ENCODE measurements at regions not wholly inside any gene's neighbourhood (a gene's known extent, or its start where the extent isn't known, plus 50 kb on each side); places are given as distances from the start of the nearest gene placed in this dataset.

- ChIA-PET CTCF (no interaction called here), POLR2A (no interaction called here), RAD21 (ENCODE audit: low non-redundant PET in 1 of 2, low total read pairs in 2 of 2, uncharacterized antibody in 2 of 2, unreplicated experiment in 2 of 2) (no interaction called here)
- H3K36me3 ChIP-seq (ENCODE audit: control insufficient read depth in 1 of 2, insufficient read depth in 2 of 2, low read length in 2 of 2), result no peaks in the 10 kb centered on the region
- no peak overlapping the region for H3K4me3 ChIP-seq (replicated peaks in 1 of 2; ENCODE audit: low read depth in 1 of 2, low read length in 2 of 2)
- DNase-seq (ENCODE audit: low read depth, low spot score) (no peak), ATAC-seq (no peak)
- no peaks in the 10 kb centered on the region for H3K27me3 ChIP-seq (ENCODE audit: insufficient read depth, low read length)
- H3K4me2 ChIP-seq (ENCODE audit: low read length), result no peak overlapping the region
- H3K9me2 ChIP-seq (ENCODE audit: insufficient read depth), result no peaks in the 10 kb centered on the region
- H3K27ac ChIP-seq (ENCODE audit: low read depth, low read length), result no peak overlapping the region
- peaks cover 18 to 41% of the 10 kb centered on the region in 2 experiments; a peak in 2 of 4 replicates for H3K9me3 ChIP-seq (ENCODE audit: control insufficient read depth in 1 of 2, insufficient read depth in 1 of 2, low read depth in 1 of 2, low read length in 2 of 2)
- no peaks in the 10 kb centered on the region for H4K20me1 ChIP-seq (ENCODE audit: insufficient read depth)
- BruUV-seq (replicated peaks), result no TSS peak
- intact Hi-C loops (cut with micrococcal nuclease), result no loop called here
- no peaks in the 10 kb centered on the region for H3K4me1 ChIP-seq (ENCODE audit: control insufficient read depth in 1 of 2, insufficient read depth in 2 of 2, low read length in 2 of 2)
- no peak overlapping the region for H2AFZ ChIP-seq (ENCODE audit: low read depth, low read length, poor library complexity, severe bottlenecking)
- no peak for TF ChIP-seq ZNF274 (IDR thresholded peaks at IDR 0.05; ENCODE audit: low read depth, low read length)
- TF ChIP-seq JUND (IDR thresholded peaks at IDR 0.05), result no peak
- TF ChIP-seq, protein P1, sequence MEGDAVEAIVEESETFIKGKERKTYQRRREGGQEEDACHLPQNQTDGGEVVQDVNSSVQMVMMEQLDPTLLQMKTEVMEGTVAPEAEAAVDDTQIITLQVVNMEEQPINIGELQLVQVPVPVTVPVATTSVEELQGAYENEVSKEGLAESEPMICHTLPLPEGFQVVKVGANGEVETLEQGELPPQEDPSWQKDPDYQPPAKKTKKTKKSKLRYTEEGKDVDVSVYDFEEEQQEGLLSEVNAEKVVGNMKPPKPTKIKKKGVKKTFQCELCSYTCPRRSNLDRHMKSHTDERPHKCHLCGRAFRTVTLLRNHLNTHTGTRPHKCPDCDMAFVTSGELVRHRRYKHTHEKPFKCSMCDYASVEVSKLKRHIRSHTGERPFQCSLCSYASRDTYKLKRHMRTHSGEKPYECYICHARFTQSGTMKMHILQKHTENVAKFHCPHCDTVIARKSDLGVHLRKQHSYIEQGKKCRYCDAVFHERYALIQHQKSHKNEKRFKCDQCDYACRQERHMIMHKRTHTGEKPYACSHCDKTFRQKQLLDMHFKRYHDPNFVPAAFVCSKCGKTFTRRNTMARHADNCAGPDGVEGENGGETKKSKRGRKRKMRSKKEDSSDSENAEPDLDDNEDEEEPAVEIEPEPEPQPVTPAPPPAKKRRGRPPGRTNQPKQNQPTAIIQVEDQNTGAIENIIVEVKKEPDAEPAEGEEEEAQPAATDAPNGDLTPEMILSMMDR (IDR thresholded peaks at IDR 0.05 in 2 of 3, conservative IDR thresholded peaks at IDR 0.05 in 1 of 3; ENCODE audit: borderline replicate concordance in 1 of 3, insufficient read depth in 1 of 3, low read depth in 2 of 3, low read length in 2 of 3), result no peak
- TF ChIP-seq ATF3 (IDR thresholded peaks at IDR 0.05), result no peak
- no peak overlapping the region for H3K9ac ChIP-seq (ENCODE audit: low read length)
- no peaks in the 10 kb centered on the region for H3K79me2 ChIP-seq (ENCODE audit: insufficient read depth, low read length)
Measured at GRCh38 chr16:35452471-35452870, 1993.1 kb downstream of the TP53TG3F start.

DNA sequence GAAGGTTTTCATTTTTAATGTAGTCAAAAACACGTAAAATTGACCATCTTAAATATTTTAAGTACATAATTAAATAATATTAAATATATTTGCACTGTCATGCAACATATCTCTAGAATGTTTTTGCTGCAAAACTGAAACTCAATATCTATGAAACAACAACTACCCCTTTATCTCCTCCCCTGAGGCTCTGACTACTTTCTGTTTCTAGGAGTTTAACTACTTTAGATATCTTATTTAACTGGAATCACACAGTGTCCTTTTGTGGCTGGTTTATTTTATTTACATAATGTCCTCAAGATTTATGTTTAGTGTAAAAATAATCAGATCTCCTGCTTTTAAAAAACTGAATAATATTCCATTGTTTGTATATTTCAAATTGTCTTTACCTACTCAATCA is 2003.9 kb downstream of the TP53TG3F start:
- Histone ChIP-seq H3K79me2 (ENCODE audit: insufficient read depth, low read length) (no peaks in the 10 kb centered on the region), H4K20me1 (ENCODE audit: insufficient read depth) (no peaks in the 10 kb centered on the region), H3K4me3 (replicated peaks in 1 of 2; ENCODE audit: low read depth in 1 of 2, low read length in 2 of 2) (no peak overlapping the region), H3K27ac (ENCODE audit: low read depth, low read length) (no peak overlapping the region), H3K4me2 (ENCODE audit: low read length) (no peak overlapping the region), H2AFZ (ENCODE audit: low read depth, low read length, poor library complexity, severe bottlenecking) (no peak overlapping the region), H3K27me3 (ENCODE audit: insufficient read depth, low read length) (no peaks in the 10 kb centered on the region), H3K9ac (ENCODE audit: low read length) (no peak overlapping the region), H3K9me2 (ENCODE audit: insufficient read depth) (no peaks in the 10 kb centered on the region), H3K4me1 (ENCODE audit: control insufficient read depth in 1 of 2, insufficient read depth in 2 of 2, low read length in 2 of 2) (no peaks in the 10 kb centered on the region), H3K9me3 (ENCODE audit: control insufficient read depth in 1 of 2, insufficient read depth in 1 of 2, low read depth in 1 of 2, low read length in 2 of 2) (peaks cover 23 to 32% of the 10 kb centered on the region in 2 experiments; a peak in 2 of 4 replicates), H3K36me3 (ENCODE audit: control insufficient read depth in 1 of 2, insufficient read depth in 2 of 2, low read length in 2 of 2) (no peaks in the 10 kb centered on the region)
- no peak for TF ChIP-seq CBX3 (IDR thresholded peaks at IDR 0.05; ENCODE audit: low read depth)
- no peak for TF ChIP-seq ZBTB33 (IDR thresholded peaks at IDR 0.05; ENCODE audit: extremely low read depth, insufficient replicate concordance, low read length)
- TF ChIP-seq, protein P2, sequence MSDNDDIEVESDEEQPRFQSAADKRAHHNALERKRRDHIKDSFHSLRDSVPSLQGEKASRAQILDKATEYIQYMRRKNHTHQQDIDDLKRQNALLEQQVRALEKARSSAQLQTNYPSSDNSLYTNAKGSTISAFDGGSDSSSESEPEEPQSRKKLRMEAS (IDR thresholded peaks at IDR 0.05), result no peak
- no peak for TF ChIP-seq EZH2 (IDR thresholded peaks at IDR 0.05)
- no peak for TF ChIP-seq TCF7L2 (IDR thresholded peaks at IDR 0.05; ENCODE audit: borderline replicate concordance, extremely low read depth, insufficient read depth, insufficient read length)
- no peak for TF ChIP-seq YY1 (IDR thresholded peaks at IDR 0.05; ENCODE audit: extremely low read depth, insufficient replicate concordance, low read depth, low read length)
- TF ChIP-seq POLR2AphosphoS5 (IDR thresholded peaks at IDR 0.05; ENCODE audit: low read depth, low read length), result no peak
- no peak for TF ChIP-seq SRF (IDR thresholded peaks at IDR 0.05; ENCODE audit: low read depth)
- no peak for TF ChIP-seq SP1 (IDR thresholded peaks at IDR 0.05; ENCODE audit: low read depth)
- no peak for TF ChIP-seq EGR1 (IDR thresholded peaks at IDR 0.05; ENCODE audit: low read depth)
- no peak for TF ChIP-seq ATF3 (IDR thresholded peaks at IDR 0.05)
- BruUV-seq (replicated peaks), result no TSS peak
- ATAC-seq, result no peak
- ChIA-PET POLR2A (no interaction called here), CTCF (no interaction called here), RAD21 (ENCODE audit: low non-redundant PET in 1 of 2, low total read pairs in 2 of 2, uncharacterized antibody in 2 of 2, unreplicated experiment in 2 of 2) (no interaction called here)
- intact Hi-C loops (cut with micrococcal nuclease), result no loop called here
- DNase-seq (ENCODE audit: low read depth, low spot score), result no peak

All from HCT116 (cell line).